D721Med (cell line): ENCODE measurements at regions not wholly inside any gene's neighbourhood (a gene's known extent, or its start where the extent isn't known, plus 50 kb on each side); places are given as distances from the start of the nearest gene placed in this dataset.

Experiments used
- DNase-seq: peaks from one replicate; pipeline ENCODE4 v3.0.0; 2011; ENCODE audit warnings: low spot score; ENCODE audit not compliant: insufficient read length
- FAIRE-seq: peaks from 2 replicates; lab custom pipeline; 2011; peaks lifted over from hg19 to GRCh38; lab: Jason Lieb, UNC
- TF ChIP-seq, protein P1 (sequence below): IDR thresholded peaks from 2 replicates; pipeline ENCODE4 v1.5.1; 2012; ENCODE audit warnings: mild to moderate bottlenecking, control low read depth; ENCODE audit not compliant: insufficient read depth; ENCODE audit errors: missing control alignments

DNA sequence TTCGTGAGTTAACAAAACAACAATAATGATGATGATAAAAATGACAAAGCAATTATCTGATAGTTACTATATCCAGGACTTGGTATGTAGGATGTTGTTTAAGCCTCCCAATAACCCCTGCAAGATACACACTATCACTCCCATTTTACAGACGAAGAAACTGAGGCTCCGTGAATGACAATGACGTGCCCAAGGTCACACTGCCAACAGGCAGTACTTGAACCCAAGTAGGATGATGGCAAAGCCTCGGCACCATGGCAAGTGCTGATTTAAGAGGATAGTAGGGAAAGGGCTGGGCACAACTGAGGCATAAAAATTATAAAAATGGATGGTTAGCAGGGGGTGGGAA lies 226.8 kb upstream of the LHX5 start:
- FAIRE-seq (no peak), DNase-seq (no peak)
- TF ChIP-seq, protein P1, sequence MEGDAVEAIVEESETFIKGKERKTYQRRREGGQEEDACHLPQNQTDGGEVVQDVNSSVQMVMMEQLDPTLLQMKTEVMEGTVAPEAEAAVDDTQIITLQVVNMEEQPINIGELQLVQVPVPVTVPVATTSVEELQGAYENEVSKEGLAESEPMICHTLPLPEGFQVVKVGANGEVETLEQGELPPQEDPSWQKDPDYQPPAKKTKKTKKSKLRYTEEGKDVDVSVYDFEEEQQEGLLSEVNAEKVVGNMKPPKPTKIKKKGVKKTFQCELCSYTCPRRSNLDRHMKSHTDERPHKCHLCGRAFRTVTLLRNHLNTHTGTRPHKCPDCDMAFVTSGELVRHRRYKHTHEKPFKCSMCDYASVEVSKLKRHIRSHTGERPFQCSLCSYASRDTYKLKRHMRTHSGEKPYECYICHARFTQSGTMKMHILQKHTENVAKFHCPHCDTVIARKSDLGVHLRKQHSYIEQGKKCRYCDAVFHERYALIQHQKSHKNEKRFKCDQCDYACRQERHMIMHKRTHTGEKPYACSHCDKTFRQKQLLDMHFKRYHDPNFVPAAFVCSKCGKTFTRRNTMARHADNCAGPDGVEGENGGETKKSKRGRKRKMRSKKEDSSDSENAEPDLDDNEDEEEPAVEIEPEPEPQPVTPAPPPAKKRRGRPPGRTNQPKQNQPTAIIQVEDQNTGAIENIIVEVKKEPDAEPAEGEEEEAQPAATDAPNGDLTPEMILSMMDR = no peak

DNA sequence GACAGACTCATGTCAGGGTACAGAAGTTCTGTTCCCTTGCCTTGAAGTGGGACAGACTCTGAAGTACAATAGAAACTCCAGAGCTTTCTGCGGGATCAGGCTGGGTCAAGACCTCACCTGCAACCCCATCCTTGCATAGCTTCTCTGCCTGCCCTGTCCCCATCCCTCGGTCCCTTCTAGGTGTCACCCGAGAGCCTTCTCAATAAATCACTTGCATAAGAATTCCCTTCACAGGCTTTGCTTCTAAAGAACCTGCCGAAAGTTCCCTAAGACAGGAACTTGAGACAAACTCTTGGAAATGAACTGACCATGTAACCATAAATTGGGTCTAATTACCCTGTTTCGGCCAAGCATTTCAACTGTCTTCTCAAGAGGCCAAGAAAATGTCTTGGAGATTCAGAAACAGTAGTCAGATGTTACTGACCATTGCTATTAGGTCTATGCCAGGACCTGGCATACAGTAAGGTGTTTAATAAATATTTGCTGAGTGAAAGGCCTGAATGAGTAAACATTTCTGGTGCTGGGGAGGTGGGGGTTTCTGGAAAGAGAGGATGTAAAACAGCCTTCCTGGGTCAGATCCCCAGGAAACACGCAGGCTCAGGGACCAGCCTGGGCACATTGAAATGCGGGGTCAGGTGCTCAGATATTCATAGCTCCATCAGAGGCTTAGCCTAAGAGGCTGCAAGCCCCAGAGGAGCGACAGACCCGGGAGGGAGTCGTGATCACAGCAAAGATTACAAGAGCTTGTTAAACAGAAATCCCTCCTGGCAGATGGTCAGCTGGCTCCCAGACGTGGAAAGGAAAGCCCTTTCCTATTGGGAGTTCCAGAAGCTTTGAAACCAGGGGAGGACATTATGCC lies 226.2 kb upstream of the LHX5 start:
- TF ChIP-seq, protein P1 = no peak
- peak; percentile 96 for FAIRE-seq
- DNase-seq = peak; percentile 32

DNA sequence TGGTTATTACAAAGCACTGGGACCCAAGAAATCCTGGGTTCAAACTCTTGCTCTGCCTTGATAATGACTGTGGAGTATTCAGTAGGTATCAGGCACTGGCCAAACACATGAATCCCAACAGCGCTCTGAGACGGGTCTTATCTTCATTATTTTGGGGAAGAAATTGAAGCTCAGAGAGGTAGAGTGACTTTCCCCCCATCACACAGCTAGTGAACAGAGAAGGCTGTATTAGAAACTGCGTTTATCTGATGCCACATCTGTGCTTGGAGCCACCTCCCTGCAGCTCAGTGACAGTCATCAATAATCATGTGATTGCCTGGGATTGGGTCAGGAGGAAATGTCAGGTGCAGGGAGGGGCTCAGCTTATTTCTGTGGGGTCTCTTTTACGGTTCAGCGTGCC lies 225.4 kb upstream of the LHX5 start:
- TF ChIP-seq, protein P1 = no peak
- FAIRE-seq (no peak), DNase-seq (no peak)

DNA sequence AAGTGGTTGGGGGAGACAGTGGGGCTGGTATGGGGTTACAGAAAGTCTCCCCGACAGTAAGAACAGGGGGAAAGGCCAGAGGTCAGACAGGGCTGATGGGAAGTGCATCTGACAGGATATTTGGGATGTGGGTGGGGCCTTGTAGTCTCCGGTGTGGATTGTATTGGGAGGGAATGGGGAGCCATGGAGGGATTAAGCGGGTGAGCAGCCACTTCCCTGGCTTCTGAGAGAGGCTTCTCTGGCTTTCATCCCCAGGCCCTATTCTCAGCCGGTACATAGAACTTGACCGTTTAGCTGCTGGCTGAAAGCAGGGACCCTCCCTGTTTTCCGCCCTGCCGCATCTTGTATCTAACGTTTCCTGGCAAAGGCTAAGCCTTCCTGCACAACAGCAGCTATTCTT lies 222.0 kb upstream of the LHX5 start:
- TF ChIP-seq, protein P1 = no peak
- FAIRE-seq (no peak), DNase-seq (no peak)

DNA sequence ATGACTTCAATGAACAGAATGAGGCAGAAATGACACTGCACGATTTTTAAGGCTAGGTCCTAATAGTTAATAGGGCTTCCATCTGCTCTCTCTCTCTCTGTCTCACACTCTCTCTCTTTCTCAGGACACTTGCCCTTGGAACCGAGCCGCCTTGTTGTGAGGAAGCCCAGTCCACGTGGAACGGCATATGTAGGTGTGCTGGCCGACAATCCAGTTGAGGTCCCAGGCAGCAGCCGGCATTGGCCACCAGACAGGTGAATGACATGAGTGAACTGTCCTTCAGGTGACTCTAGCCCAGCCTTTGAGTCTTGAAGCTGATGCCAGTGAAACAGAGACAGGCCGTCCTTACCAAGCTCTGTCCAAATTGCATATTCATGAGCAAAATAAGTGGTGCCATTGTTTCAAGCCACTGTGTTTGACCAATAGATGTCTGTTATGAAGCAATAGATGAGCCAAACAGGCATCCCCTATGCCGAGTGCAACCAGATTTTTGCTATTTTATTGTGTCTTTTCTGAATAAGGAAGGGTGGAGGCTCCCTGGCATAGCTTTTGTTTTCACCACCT lies 217.5 kb upstream of the LHX5 start:
- FAIRE-seq = no peak

DNA sequence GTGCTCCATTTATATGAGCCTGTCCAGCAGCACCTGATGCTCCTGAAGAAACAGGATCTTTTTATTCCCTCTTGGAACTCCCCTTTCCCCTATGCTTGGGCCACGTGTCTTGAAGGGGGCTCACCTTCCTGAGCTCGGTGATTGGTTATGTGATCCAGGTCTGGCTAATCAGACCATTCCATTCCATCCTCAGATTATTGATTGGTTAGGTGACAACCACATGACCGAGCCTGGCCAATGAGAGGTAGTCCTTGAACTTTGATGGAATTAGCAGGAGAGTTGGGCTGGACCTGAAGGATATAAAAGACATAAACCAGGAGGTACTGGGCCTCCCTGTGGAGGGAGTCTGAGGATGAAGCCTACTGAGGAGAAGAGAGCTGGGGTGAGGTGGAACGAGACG lies 216.6 kb upstream of the LHX5 start:
- DNase-seq = no peak
- no peak for FAIRE-seq
- TF ChIP-seq, protein P1 = no peak

More for the DNA sequence above, 217.5 kb upstream of the LHX5 start:
- TF ChIP-seq, protein P1 = no peak
- DNase-seq = no peak
